HPDE6-E6E7 (cell line): ENCODE measurements at regions not wholly inside any gene's neighbourhood (a gene's known extent, or its start where the extent isn't known, plus 50 kb on each side); places are given as distances from the start of the nearest gene placed in this dataset.

Experiments
- DNase-seq: peaks from one replicate; pipeline ENCODE4 v3.0.0; 2011; ENCODE audit warnings: missing footprints; ENCODE audit errors: extremely low spot score

DNA sequence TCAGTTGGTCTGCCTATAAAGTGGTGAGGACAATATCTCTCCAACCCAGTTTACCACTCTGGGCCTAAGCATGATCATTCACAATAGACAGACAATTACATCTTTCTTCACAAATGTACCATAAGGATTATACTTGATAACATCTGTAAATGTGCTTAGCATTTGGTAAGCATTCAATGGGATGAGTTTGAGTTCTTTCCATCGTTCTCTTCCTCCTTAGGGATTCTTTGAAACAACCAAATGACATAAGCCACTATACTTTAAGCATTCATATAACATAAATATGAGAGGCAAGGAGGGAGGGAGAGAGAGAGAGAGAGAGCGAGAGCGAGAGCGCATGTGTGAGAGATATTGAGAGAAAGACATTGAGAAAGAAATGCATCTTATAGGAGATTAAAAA lies 303.3 kb upstream of the CBLB start:
- no peak for DNase-seq

DNA sequence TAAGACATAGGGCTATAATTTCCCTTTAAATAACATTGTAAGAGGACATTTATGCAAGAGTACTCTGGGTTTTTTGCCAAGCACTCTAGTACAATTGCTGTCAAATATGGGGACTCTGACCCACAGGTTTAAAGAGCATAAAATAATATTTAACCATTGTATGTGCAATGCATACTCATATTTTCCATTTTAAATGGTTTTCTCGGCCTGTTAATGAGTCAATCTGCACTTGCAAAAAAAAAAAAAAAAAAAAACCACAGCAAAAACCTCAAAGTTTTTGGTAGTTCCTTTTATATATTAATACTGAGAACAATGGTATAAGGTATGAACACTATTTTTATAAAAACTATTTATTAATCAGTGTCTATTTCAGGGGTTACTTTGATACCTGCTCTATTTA lies 304.0 kb upstream of the CBLB start:
- DNase-seq, result no peak

DNA sequence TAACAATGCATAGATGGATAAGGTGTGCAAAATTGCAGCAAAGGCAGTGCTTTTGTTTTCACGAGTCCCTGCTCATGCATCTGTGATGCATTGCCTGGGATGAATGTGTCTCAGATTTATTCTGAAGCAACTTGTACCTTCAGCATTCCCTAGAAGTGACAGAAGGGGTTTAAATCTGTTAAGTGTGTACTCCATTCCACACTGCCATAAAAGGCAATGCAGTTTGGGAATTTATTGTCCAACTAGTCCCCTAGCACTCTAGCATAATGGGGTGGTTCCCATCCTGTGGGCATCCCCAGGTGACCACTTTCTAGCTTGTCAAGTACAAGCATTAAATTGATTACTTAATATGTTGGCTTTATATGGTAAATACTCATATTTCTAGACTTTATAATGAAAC lies 306.5 kb upstream of the CBLB start:
- DNase-seq, result no peak

DNA sequence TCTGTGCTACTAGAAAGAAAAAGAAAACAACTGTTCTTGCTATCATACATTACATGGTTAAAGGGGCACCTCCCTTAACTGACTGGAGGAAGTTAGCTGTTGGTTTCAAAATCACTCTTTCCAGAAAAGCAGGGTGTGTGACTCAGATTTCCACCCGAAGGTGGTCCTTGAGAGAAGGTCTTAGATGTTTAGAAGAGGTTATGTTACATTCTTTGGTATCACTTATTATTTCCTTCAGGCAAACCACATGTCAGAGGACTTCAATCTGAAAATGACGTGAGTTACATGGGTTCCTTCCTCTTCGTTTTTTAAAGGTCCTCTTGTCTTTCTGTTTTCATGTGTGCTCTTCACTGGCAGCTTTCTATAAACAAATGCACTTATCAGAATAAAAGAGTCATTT lies 307.9 kb upstream of the CBLB start:
- DNase-seq, result no peak

DNA sequence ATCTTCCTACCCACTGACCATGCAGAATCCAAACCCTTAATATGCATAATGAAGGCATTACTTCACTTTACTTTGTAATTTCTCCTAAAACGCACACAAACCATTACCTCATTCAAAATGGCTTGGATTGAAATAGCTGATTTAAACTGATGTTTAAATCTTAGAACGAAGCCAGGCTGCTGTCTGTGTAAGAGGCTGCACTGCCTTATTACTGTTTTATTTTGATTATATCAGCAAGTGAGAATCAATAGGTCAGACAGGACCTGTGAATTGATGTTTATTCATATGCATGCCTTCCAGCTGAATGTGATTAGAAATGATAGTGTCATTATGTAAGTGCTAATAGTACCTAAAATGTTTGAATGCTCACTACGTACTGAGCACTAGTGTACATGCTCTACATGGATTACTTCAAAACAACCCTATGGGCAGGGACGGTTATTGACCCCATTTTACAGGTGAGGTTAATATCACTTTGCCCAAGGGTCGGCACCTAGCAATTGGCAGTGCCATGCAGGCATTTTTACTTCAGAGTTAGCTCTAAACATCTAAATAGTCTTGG lies 314.2 kb upstream of the CBLB start:
- no peak for DNase-seq

DNA sequence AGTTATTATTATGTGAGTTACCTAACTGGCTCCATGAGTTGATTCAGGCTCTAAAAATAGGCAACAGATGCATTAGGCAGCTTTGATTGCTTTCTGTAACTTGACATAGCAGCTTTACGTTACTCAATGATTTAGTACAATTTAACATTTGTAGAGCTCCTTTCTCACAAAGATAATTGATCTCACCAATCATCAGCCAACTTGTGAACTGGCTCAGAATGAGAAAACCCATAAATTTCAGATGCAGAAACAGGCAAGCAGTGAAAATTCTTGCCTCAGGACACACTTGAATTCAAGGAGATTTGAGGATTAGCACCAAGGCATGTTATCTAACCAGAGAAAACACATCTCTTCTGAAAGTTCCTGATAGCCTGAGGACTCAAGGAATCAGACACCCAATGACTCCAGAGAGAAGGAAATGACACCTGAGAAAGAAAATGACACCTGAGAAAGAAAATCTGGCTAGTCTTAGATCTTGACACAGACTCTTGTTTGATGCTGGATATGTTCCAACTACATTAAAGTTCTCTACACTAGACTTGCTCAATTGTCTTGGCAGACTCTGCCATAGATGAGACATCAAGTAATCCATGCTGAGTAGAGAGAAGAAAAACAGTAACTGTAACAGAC lies 315.1 kb upstream of the CBLB start:
- DNase-seq, result peak; percentile 43

DNA sequence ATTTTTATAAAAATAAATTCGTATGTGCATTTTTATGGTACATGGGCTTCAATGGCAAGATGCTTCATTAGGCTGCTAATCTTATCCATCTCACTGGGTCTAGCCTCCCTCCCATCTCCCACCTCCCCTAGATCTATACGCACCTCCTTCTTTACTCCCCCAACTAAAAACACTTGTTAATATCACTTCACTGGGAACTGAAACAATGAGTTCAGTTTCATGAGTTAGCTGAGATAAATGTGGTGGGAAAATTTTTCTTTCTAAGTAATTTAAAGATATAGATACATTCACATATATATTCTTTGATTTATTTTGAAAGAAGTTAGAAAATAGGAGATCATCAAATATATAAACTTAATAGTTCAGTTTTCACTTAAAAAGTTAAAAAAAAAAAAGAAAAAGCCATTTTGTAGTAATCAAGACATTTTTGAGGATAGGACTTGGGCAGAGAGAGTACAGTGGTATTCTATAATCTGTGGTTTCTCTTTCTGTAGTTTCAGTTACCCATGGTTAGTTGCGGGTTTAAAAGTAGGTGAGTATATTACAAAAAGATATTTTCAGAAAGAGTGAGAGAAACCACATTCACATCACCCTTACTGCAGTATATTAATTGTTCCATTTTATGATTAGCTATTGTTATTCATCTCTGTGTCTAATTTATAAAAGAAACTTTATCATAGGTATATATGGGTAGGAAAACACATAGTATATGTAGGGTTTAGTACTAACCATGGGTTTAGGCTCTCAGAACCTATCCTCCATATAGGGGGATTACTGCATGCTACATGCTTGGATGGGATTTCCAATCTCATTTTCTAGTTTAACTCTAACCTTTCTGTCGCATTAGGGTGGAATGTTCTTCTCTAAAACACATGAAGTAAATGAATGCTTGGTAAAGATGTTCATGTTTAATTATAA lies 316.0 kb upstream of the CBLB start:
- no peak for DNase-seq

DNA sequence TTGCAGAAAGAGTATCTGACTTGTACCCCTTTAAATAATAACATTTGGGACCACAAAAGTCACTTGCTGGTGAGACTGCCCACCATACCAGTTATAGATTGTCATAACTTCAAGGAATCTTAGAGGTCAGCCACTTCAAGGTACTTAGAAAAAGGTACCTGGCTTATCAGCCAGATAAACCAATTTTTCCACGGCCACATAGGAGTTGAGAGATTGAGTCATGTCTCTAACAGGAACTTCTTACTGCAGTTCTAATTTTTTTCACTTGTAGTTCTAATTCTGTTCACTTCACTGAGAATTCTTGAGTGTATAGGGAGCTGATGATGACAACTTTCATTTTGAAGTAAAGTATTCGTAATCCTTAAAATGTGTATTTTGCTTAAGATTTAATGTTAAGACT lies 317.1 kb upstream of the CBLB start:
- no peak for DNase-seq

DNA sequence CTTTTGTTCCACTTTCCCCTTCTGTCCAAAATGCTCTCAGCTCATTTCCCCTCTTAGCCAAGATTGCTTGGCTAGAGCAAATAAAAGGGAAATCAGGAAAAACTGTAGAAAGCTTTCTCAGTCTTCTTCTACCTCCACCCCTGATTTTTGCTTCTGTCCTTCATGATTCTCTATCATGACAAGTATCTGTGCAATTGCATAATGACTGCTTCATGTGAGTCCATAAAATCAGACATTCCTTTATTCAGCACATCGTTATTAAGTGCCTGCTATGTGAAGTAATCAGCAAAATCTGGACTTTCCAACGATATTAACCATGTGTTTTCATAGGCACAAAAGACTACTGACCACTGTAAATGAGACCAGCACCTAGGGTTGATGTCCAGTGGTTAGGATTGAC lies 321.5 kb upstream of the CBLB start:
- no peak for DNase-seq

DNA sequence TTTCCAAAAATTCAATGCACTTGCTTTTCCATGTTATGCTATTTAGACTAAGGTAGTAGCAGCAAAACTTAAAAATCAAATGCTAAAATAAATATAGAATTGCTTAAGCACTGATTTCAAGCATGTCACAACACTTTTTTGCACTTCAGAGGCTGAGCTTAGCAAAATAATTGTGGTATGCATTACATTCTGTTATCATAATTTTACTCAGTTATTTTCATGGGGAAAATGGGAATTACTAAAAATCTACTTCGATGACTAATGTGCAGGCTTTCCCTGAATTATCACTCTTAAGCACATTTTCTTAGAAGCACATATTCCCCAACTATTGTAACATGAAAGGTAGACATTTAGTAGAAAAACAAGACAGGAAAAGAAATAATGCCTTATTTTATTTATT lies 322.4 kb upstream of the CBLB start:
- no peak for DNase-seq

DNA sequence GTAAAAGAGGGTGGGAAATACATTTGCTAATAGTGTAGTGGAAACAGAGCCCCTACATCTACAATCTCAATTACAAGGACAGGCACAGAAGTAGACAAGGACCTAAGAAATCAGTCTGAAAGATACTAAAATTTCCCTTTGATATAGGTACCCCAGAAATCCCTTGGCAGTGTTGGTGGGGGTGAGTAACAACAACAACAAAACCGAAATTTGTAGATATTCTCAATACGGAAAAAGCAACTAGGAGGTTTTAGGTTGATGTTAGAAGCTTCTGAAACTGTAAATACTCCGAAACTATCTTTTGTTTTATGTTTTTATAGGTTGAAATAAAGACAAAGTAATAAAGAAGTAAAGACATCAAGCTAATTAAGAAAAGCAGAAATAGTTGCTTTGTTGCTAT lies 323.1 kb upstream of the CBLB start:
- DNase-seq, result no peak

DNA sequence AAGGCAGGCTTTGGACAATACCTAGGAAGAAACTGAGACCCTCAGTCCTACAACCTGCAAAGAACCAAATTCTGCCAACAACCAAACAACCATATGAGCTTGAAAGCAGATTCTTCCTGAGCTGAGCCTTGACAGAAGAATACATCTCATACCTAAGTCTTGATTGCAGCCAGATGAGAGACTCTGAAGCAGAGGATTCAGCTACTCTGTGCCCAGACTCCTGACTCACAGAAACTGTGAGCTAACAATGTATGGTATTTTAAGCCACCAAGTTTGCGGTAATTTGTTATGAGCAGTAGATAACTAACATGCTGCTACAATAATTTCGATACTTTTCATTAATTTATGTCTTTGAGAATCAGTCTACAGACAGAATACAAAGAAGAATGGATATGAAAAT lies 325.1 kb upstream of the CBLB start:
- no peak for DNase-seq

DNA sequence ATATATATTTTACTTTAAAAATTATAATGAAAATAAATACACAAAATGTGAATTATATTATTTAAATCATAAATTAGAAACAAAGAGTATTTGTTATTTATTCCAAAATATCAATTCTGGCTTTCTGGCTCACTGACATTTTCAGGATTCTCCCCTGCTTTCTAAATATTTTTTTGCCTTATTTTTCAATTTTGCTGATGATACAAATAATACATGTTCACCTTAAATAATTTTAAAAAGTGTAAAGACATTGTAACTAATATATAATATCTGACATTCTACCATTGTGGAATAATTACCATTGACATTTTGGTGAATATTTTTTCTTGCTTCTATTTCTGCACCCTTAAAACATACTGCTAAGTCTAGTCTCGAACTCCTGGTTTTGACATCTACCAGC lies 325.9 kb upstream of the CBLB start:
- no peak for DNase-seq

DNA sequence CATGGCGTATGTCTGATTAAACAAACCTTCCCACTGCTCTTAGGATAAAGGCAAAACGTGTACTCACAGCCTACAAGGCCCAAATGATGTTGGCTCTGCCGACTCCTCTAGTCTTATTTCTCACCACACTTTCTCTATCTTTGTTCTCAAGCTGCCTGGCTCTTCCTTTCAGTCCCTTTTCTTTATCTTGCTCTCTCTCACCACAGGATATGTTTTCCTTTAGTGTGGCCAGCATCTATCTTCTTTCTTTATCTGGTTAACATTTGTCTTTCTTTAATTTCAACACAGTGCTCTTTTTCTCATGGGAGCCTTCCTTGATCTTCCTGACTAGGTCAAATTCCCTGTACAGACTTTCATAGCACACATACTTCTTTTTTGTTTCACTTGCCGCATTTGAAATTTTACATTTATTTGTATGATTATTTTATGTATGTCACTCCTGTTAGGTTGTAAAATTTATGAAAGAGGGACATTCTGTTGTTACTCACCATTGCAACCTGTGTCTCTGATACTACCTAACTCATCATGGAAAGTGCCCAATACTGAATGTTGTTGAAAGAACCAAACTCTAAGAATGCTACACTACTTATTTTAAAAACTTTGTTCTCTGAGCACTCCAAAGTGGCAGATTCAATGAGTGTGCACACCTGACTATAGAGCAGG lies 328.9 kb upstream of the CBLB start:
- DNase-seq, result no peak

DNA sequence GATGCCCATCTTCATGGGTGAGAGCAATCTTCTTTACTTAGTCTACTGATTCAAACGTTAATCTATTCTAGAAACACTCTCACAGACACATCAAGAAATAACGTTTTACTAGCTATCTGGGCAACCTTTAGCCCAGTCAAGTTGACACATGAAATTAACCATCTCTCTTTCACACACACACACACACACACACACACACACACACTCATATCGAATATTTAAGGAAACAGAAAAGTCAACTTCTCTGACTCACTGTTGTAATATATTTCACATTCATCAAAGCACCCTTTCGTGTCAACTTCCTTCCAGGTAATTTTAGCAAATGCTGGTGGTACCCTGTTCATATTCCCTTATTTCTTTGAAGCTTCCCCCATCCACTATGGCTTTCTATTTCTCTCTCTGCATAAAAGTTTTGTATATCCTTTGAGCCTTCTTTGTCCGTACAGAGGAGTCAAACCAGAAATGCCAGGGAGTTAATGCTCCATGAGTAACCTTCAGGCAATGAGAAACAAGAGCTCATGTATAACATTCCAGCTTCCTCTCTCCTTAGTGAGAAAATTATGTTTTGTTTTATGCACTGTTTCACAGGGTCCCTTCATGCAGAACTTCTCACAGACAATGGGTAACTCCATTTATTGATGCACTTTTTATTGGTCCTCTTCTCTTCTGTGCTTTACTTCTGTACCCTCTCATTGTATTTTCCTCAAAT lies 335.5 kb upstream of the CBLB start:
- DNase-seq, result no peak

DNA sequence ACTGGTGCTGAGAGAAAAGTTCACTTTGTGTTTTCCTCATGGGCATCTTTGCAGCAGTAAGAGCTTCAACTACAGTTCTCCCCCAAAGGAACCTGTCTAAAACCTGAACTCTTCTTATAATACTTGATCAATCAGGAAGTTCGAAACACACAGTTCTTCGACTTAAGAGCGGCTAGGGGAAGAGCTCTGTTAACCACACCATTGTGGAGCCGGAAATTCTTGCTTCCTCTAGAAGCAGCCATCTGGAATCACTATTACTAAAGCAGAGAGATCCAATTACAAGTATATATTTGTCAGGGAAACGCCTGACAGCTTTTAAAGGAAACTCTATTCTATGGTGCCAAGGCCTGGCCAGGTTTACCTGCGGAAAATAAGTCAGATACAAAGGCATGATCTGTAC lies 337.3 kb upstream of the CBLB start:
- no peak for DNase-seq

DNA sequence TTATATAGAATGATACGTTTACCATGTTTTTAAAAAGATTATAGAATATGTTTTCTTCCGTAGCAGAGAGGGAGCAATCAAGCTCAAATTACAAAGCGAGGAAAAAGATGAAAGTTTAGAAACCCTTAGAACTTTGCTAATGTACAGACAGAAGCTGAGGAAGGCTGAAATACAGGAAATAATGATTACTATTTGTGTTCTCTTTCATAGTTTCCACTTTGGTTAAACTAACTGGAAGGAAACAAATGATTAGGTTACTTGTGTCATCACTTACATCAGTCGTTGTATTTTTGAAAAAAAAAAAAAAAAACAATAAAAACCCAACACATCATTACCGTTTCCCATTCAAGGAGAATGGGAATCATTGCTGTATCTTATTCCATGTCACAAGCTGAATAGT lies 337.8 kb upstream of the CBLB start:
- no peak for DNase-seq

DNA sequence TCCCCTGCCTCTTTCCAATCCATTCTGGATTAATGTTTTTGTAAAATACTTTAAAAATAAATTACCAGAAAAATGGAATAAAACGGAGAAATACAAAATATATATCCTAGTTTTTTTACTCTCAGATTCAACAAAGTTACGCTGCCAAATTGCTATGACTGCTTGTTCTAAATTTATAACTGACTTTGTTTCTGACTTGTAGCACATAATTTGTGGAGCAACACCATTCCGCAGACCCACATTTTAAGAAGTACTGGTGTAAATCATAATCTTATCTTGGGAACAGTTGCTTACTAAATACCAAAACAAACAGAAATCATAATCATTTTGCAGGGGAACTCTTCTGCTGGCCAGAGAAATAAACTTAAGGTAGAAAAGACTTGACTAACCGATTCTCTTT lies 339.4 kb upstream of the CBLB start:
- DNase-seq, result no peak

DNA sequence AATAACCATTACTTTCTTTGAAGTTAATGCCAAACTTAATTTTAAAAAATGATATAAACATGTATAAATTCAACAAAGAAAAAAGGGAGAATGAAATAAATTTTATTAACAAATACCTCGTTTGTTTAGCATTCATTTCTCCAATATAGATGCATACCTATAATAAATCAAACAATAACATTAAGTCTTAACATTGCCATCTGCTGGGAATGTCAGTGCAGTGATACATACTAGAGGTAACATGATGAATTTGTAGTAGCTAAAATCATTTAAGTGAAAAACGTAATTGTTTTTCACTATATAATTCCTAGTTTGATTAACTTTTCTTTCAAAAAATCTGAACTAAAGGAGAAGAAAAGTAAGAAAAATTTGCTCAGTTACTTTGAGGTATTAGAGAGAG lies 340.2 kb upstream of the CBLB start:
- no peak for DNase-seq

DNA sequence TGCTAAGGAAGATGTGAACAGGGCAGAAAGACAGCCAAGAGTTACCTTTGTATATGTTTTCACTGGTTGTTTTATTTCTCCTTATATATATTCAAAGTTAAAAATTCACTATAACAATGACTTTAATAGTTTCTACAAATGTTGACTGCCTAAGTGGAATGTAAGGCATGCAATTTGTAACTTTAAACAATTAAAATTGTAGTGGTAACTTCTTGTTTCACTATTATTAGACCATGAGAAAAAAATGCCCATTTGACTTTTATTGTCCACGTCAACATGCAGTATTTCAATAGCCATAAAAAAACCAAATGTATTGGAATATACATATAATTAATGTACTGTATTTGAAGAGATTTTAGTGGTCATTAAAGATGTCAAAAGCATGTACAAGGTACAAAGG lies 340.7 kb upstream of the CBLB start:
- no peak for DNase-seq

DNA sequence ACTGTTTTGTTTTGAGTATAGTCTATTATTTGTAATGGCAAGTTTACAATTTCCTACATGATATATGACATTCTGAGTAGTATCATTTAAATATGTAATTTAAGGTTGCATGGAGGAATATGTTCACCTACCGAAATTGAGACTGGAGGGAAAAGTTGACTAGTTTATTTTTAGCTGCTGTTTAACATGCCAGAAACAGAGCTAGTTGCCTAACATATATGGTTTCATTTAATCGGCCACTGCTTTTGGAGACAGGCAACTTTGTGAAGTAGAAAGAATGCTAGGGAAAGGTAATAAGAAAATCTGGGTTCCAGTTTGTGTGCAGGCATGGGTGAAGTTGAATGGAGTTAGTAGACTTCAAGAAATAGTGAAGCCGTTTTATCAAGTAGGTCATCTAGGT lies 342.1 kb upstream of the CBLB start:
- DNase-seq, result no peak

DNA sequence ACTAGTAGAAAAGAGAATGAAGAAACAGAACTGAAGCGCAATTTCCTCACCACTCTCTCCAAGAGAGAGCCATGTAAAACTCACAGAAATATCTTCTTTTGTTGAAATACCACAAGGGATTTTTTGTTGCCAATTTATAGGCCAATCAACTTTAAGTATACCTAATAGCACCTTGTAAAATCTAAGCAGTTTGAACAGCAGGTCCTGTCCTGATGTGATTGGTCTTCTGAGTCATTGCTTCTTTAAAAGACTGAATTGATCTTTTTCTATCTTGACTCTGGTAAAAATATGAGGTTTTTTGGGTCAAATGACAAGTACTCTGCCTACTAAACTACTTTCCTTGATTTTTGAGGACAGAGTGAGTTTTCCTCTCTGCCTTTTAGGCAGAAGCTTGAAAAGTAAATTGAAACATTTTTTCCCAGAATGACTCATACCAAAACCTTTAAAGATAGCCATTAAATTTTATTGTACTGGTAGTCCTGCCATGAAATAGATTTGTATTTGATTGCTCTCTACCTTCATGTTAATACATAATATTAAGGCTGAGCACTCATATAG lies 343.9 kb upstream of the CBLB start:
- DNase-seq, result no peak
